ENCODE measurements at regions not wholly inside any gene's neighbourhood (a gene's known extent, or its start where the extent isn't known, plus 50 kb on each side); places are given as distances from the start of the nearest gene placed in this dataset.
"Not testable (repeated sequence)": the region's sequence is repeated elsewhere in the genome, so short reads cannot be mapped to it uniquely, and the experiment has no call there.

DNA sequence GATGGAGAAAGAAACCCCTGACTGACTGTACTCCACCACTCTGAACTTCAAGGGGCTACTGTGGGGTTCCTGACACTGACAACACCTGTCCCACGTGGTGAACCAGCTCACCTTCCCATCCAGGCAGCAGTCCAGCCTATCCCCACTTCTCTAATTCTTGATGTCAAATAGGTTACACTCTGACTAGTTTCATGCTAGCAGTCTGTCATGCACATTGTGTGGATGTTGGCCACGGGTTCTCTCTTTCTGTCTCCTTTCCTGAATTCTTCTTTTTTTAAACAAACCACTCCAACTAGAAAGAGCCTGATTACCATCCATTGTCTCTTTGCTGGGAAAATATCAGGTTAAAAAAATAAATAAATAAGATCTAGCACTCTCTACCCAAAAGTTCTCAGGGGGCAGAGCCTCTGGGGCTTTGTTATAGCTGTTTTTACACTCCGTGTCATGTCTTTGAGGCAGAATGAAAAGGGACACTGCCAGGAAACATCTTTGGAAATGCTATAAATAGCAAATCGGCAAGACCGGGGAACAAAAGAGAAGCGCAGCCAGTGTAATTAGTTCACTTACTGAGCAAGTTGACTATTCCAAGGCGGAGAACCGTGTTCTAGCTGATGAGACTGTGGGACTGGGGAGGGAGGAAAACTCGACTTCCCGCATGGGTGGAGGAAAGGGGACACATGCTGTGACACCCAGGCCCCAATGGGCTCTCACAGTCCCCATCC, 356.1 kb downstream of the OMA1 start:
- no peak for DNase-seq (ENCODE audit: low spot score)

DNA sequence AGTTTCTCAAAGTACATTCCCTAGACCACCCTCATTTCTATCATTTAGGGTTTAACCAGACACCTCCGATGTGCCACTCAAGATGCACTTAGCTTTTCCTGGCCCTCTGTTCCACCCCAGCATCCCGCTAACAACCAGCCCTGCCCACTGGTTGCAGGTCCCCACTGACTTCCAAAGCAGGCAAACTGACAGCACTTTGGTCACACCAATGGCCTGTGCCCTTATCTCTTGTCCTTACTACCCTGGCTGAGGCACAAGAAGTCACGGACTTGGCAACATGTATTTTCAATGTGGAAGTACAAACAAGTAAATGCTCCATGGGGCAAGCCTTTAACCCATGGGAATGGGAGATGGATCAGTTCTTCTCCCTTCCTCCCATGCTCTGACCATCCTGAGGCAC, 357.1 kb downstream of the OMA1 start:
- DNase-seq (ENCODE audit: low spot score), result no peak

DNA sequence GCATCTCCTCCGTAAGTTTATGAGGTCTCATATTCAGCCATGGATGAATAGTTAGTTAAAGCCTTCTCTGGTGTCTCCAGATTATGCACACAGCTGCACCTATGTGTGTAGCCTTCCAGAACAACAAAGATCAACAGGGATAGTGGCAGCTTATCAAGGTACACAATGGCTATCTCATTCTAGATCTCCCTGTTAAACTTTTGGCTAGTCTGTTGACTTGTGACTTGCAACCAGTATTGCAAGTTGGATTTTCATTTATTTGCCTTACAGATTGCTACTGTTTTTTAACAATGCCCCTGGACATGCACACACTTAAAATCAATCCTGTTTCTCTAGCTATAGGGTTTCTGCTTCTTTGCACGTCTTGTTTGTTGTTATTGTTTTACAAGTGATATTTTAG, 363.2 kb downstream of the OMA1 start:
- no peak for DNase-seq (ENCODE audit: low spot score)

DNA sequence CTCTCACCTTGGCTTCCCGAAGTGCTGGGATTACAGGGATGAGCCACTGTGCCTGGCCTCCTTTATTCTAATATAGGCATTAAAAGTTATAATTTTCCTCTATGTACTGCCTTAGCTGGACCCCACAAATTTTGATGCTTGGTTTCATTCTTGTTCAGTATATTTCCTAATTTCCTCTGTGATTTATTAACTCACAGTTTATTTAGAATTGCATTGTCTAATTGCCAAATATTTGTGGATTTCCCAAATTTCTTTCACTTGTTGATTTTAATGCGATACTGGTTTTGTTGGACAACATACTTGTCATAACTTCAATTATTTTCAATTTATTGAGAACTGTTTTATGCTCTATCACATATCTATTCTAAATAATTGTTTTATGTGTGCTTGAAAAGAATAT, 366.0 kb downstream of the OMA1 start:
- DNase-seq (ENCODE audit: low spot score), result no peak

DNA sequence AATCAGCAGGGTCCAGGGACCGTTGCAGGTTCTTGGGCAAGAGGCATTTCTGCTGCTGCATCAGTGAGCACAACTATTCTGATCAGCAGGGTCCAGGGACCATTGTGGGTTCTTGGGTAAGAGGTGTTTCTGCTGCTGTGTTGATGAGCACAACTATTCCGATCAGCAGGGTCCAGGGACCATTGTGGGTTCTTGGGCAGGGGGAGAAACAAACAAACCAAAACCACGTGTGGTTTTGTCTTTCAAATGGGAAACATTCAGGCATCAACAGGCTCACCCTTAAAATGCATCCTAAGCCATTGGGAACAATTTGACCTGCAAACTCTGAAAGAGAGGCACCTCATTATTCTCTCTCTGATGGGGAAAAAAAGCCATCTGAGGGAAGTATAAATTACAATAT, 377.4 kb downstream of the OMA1 start:
- DNase-seq (ENCODE audit: low spot score), result not testable (repeated sequence)

DNA sequence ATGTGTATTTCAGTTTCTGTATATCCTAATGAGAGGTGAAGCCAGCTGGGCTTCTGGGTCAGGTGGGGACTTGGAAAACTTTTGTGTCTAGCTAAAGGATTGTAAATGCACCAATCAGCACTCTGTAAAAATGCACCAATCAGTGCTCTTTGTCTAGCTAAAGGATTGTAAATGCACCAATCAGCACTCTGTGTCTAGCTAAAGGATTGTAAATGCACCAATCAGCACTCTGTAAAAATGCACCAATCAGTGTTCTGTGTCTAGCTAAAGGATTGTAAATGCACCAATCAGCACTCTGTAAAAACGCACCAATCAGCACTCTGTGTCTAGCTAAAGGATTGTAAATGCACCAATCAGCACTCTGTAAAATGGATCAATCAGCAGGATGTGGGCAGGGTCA, 379.4 kb downstream of the OMA1 start:
- not testable (repeated sequence) for DNase-seq (ENCODE audit: low spot score)

DNA sequence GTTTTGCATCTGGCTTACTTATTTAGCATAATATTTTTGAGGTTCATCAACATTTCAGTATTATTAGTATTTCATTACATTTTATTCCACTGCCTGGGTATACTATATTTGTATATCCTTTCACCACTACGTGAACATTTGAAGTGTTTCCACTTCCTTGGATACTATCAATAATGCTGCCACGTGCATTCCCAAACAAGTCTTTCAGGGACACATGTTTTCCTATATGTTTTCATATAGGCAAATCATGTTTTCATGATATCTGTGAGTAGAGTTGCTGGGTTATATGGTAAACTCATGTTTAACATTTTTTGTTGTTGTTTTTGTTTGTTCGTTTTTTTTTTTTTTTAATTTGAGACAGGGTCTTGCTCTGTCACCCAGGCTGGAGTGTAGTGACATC, 380.1 kb downstream of the OMA1 start:
- DNase-seq (ENCODE audit: low spot score), result no peak

DNA sequence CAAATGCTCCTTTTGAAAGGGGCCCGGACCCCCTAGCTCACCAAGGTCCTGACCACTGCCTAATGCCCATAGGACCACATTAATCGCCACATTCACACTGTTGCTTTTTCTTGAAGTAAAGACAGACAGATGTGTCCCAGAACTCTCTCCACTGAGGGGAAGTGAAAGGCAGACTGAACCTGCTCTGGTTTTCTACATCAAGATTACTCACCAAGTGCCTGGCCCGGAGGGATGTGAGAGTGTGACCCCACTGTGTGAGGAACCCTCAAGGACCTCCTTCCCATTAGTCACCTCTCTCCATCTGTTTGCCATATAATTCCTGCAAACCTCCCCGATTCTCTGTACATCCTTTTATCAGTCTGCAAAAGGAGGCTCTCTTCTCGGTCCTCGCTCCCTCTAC, 381.5 kb downstream of the OMA1 start:
- DNase-seq (ENCODE audit: low spot score), result no peak

DNA sequence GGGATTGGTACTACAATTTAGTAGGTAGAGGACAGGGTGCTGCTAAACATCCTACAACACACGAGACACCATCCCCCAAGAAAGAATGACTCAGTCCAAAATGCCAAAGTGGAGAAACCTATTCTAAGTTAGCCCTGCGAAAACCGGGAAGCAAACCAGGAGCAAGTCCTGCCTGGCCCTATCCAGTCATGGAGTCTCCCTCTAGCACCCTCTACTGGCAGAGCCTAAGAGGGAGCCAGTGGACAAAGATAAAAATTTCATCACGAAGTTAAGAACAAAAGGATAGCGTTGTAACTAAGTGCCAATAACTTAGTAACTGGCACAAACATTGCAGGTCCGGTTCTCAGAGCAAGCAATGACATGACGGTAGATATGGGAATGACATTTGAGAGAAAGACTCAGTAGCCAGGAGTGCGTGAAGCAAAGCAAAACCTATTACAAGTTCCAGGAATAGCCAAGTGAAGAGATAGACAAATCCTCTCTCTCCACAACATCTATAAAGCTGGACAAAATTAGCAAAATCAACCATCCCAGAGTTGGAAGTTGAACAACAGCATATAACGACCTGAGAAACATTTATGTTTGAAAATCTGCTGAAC, 383.5 kb downstream of the OMA1 start:
- DNase-seq (ENCODE audit: low spot score), result peak; percentile 78

DNA sequence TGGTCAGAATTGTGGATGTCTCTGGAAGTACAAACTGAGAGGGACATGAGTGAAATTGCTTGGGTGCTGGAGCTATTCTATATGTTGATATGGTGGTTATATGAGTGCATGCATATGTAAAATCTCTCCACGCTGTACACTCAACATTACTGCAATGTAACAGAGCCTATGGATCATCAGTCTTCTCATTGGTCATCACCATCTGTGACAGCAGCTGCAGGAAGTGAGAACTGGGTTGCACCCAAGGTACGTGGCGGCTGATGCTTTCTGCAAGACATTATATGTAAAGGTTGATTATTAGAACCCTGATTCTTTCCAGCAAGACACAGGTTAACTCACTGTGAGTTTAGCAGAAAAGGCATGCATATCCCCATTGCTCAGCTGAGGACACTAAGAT, 387.1 kb downstream of the OMA1 start:
- no peak for DNase-seq (ENCODE audit: low spot score)

DNA sequence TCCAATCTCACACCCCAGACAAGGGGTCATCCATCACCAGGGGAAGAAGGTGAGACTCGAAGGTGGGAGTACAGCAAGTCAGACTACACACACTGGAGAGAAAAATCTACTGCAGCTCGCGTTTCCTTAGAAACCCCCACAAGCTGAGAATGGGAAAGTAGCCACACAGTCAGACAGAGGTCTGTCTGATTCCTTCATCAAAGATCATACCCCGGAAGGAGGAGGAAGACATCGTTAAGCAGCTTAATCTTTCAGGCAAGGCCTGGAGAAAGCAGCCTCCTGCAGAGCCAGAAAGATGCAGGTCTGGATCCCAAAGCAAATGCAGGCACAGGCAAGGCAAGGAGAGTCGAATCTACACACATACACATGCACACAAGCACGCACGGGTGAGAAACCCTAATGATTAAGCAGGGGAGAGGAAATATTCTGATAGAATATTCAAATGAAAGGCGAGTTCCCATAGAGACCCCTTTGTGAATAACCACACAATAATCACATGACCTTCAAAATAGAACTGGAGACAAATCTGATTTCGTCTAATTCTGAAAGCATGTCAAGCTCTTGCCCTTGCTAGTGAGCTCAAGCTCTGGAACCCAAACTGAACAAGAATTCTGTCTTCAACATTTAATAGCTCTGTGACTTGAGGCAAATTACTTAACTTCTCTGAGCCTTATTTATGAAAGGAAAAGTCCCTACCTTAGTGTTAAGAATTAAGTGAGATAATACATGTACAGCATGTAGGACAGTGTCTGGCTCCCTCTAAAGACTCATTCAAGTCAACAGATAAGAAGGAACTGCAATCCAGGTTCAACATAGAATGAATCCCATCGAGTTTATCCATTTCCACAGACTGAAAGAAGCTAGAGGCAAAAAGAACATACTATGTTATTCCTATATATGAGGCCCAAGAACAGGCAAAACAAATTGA, 387.8 kb downstream of the OMA1 start:
- no peak for DNase-seq (ENCODE audit: low spot score)

DNA sequence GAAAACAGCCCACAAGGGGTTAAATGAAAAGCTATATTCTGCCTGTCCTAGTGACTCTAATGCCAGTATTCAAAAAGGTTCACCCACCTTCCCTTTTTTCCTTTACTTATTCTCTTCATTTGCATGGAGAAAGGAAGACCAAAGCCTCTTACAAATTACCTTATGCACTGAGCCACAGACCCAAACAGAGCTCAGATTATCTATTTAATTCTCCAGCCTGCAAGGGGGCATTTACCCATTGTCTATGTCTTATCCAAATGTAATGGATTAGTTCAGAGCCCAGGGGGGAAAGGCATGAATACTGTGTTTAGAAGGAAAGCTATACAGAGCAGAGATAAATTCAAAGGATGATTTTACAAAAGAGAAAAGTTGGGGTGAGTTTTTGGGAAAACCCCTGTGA, 388.5 kb downstream of the OMA1 start:
- DNase-seq (ENCODE audit: low spot score), result no peak

DNA sequence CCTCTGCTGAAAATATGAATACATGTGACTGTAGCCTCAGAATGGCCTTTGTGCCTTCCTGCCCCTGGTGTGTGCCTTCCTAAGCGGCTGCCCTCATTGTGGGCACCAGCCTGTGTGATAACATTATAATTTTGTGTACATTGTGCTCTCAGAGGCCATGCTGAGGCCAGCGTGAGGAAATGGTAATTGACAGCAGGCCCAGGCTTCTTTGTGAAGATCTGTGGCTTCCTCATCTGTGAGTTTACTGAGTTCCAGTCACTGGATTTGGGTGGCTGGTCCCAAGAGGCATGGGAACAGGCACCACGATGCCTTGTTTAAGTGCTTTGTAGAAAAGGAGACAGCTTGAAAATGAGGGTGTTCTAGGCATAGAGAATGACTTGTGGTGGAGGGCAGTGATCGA, 389.3 kb downstream of the OMA1 start:
- no peak for DNase-seq (ENCODE audit: low spot score)

DNA sequence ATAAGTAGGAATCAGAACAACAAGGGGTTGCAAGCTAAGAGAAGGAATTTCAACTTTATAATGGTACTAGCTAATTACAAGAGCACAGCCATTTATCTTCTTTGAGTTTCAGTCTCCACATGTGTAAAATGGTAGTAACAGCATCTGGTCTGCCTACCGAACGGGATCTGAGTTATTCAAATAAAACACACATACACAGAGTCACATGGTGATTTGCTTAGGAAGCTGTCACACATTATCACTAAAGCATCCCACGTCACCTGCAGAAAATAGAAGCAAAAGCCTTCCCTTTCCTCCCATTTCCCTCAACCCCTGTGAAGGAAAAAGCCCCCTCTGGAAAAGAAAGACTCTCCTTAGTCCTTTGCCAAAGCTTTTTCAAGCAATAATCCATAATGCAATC, 389.7 kb downstream of the OMA1 start:
- DNase-seq (ENCODE audit: low spot score), result no peak

DNA sequence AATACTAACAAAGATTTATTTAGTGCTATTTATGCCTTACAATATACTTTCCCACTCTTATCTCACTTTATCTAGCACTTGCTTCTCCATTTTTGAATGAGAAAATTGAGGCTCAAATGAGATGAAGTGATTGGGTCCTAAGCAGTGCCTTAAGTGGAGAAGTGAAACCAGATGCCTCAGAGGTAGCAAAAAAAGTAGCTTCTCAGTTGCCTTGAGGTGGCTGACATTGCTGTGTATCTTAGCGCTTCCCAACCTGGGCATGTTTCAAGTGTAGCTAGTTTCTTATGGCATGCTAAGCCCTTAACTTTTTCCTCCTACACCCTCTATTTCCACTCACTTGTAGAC, 390.4 kb downstream of the OMA1 start:
- DNase-seq (ENCODE audit: low spot score), result no peak

DNA sequence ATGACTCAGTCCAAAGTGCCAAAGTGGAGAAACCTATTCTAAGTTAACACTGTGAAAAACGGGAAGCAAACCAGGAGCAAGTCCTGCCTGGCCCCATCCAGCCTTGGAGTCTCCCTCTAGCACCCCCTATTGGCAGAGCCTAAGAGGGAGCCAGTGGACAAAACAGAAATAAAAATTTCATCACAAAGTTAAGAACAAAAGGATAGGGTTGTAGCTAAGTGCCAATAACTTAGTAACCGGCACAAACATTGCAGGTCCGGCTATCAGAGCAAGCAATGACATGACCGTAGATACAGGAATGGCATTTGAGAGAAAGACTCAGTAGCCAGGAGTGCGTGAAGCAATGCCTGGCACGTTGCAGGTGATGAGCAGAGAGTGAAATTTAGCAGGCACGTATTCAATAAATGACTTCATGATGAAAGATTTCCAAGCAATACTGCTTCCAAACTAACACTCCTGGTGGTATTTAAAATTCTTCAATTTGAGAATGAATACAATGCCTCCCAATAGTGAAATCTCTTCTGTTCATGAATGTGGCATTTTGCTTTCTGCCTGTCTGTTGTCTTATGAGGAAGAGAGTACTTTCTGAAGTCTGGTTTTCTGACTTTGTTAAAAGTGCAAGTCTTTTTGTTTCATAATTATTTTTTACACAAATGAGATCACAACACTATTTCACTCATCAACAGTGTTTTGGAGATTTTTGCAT, 391.0 kb downstream of the OMA1 start:
- DNase-seq (ENCODE audit: low spot score), result peak; percentile 14

DNA sequence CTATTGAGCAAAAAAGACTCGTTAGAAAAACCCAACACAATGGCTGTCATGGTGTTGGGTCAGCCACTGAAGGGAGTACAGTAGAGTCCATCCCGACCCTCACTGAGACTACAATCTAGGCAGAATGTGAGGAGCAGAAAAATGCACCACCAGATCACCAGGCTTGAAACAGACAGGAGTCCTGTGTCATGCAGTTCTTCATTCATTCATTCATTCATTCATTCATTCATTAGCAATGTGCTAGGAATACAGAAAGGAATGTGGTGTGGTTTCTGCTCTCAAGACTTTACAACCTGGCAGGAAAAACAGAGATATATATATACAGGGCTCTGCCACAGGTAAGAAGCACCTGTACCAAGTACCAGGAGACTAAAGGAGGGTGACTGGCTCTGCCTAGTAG, 392.3 kb downstream of the OMA1 start:
- no peak for DNase-seq (ENCODE audit: low spot score)

DNA sequence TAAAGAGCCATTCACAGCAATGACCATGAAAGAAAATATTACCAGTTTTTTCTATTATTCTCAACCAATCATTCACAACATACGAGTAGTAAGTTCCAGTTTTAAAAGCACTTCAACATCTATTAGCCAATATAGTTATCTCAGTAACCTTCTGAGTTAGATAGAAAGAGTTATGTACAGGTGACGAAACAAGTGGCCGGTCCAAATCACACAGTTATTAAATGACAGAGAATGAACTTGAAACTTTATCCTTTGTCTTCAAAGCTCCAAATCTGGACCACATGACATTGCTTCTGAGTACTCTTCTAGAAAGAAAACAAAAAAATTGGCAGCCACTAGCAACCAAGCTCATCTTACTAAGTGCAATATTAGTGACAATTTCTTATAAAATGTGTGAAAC, 393.8 kb downstream of the OMA1 start:
- no peak for DNase-seq (ENCODE audit: low spot score)

DNA sequence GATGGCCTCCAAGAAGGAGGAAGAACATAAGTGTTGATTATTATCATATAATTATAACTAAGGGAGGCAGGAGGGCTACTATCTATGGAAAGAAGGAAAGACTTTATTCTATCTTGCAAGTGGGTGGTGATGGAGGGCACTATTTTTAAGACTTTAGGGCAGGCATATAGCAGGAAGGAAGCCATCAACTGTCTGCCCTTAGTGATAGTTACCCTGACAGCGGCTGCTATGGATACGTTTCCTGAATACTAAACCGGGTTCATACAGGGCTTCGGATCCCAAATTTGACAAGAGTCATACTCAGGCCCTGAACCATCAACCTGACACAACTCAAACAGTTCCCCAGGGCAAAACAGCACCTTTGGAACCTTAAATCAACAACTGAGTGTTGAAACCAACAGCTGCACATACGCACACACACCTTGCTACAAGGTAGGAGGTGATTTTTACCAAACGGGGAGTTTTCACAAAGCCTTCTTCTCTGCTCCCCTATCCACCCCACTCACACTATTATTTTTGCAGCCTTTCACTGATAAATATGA, 397.2 kb downstream of the OMA1 start:
- DNase-seq (ENCODE audit: low spot score), result no peak

DNA sequence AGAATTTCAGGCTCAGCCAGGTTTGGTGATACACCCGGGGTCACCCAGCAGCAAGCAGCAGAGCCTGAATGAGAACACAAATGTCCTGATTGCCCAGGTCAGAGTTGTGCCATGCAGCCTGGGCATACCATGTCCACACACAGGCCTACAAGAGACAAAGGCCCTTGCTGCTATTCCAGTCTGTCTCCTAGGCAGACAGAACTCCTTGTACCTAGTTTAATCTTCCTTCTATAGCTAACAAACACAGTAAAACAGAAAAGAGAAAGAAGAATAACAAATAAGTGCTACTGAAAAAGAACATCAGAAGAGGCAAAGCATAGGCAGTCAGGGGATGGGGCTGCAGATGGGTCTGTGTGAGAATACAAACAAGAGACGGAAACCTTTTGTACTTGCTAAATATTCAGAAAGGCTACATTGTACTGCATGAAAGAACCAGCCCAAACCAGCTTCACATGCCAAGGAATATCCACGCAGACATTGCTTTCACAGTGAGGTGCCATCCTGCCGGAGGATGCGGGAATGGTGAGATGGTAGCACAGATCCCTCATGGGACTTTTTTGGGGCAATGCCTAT, 401.7 kb downstream of the OMA1 start:
- DNase-seq (ENCODE audit: low spot score), result no peak

DNA sequence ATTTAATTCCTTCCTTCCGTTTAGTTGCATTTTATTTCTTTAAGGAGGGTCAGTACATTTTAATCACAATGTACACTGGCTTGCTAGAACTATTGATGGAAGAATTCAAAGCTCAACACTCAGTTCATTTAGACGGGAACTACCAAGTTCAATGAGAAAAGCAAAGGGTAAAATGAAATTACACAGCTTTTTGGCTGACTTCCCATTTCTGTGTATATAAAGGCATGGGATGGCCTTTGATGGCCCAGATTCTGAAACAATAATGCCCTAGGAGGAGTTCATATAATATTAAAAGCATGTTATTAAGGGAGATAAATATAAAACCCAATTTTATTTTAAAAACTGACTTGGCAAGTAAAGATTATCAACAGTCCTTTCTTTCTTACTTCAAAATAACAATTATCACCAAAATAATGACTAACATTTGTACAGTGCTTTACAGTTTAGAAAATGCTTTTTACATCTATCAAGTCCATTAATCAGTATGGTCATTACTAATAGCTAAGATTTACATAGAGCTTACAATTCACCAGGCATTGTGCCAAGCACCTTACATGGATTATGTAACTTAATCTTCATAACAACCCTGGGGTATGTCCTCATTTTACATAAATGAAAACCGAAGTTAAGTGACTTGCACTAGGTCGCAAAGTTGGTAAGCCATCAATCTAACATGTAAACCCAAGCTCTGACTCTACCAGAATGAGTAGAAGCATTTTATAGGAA, 402.4 kb downstream of the OMA1 start:
- no peak for DNase-seq (ENCODE audit: low spot score)
